IMR-90 (cell line): ENCODE measurements at regions not wholly inside any gene's neighbourhood (a gene's known extent, or its start where the extent isn't known, plus 50 kb on each side); places are given as distances from the start of the nearest gene placed in this dataset.
"Not testable (repeated sequence)": the region's sequence is repeated elsewhere in the genome, so short reads cannot be mapped to it uniquely, and the experiment has no call there.

Experiments used
- ATAC-seq: fragments of 200-7000 bp; cut with Tn5 transposase; 2 replicates; pipeline ENCODE4 v1.9.1; 2020; ENCODE audit warnings: low read depth, mild to moderate bottlenecking, moderate library complexity
- BruUV-seq: library from RNA; stranded (reverse); fragments of 400-500 nt; replicated peaks from 2 replicates; lab custom pipeline; 2021; lab: Mats Ljungman, UMichigan
- CTCF ChIA-PET: fragments of 300-600 bp; formaldehyde crosslinking; extraction: SDS; loops from one replicate; lab custom pipeline; 2021; ENCODE audit warnings: antibody characterized with exemption; lab: Yijun Ruan, JAX
- POLR2A ChIA-PET: fragments of 300-600 bp; sonication (Branson Sonifier 250); formaldehyde crosslinking; loops from one replicate; lab custom pipeline; 2022; ENCODE audit warnings: antibody characterized with exemption; ENCODE audit not compliant: unreplicated experiment; lab: Charles Lee
- DNase-seq: peaks from one replicate; pipeline ENCODE4 v3.0.0; 2013
- H2AFZ ChIP-seq: replicated peaks from 2 replicates; pipeline ENCODE3; 2013; ENCODE audit warnings: low read length, mild to moderate bottlenecking; ENCODE audit not compliant: poor library complexity
- H2AK5ac ChIP-seq: 2 replicates; pipeline ENCODE4 v1.6.1; 2013; ENCODE audit warnings: low read depth, low read length, inconsistent platforms
- H2AK9ac ChIP-seq: replicated peaks from 2 replicates; pipeline ENCODE3; 2013; ENCODE audit warnings: mild to moderate bottlenecking, low read depth, low read length, moderate library complexity; ENCODE audit not compliant: poor library complexity
- H2BK120ac ChIP-seq: 2 replicates; pipeline ENCODE4 v1.6.1; 2013; ENCODE audit warnings: low read depth, low read length, inconsistent platforms
- H2BK15ac ChIP-seq: 3 replicates; pipeline ENCODE4 v1.6.1; 2013; ENCODE audit warnings: low read depth, low read length, inconsistent platforms
- H2BK20ac ChIP-seq: 2 replicates; pipeline ENCODE4 v1.6.1; 2013; ENCODE audit warnings: low read depth, mild to moderate bottlenecking, inconsistent platforms, low read length, moderate library complexity
- H2BK5ac ChIP-seq: 2 replicates; pipeline ENCODE4 v1.6.1; 2013; ENCODE audit warnings: mild to moderate bottlenecking, low read depth, low read length, inconsistent platforms; ENCODE audit not compliant: poor library complexity, severe bottlenecking
- H3K14ac ChIP-seq: replicated peaks from 2 replicates; pipeline ENCODE4 v1.6.1; 2013; ENCODE audit warnings: low read depth, low read length, inconsistent platforms
- H3K18ac ChIP-seq: 2 replicates; pipeline ENCODE4 v1.6.1; 2013; ENCODE audit warnings: low read depth, low read length, control low read depth
- H3K23ac ChIP-seq: 2 replicates; pipeline ENCODE4 v1.6.1; 2013; ENCODE audit warnings: low read depth, low read length, inconsistent platforms
- H3K27ac ChIP-seq: 2 replicates; pipeline ENCODE4 v1.5.1; 2013; ENCODE audit warnings: mild to moderate bottlenecking, control low read depth, low read length; ENCODE audit not compliant: insufficient read depth
- H3K27me3 ChIP-seq: 2 replicates; pipeline ENCODE4 v1.6.1; 2013; ENCODE audit warnings: low read length; ENCODE audit not compliant: control insufficient read depth, insufficient read depth
- H3K36me3 ChIP-seq: 2 replicates; pipeline ENCODE4 v1.6.1; 2013; ENCODE audit warnings: low read length, mixed read lengths; ENCODE audit not compliant: control insufficient read depth, insufficient read depth
- H3K4ac ChIP-seq: 2 replicates; pipeline ENCODE4 v1.6.1; 2013; ENCODE audit warnings: low read depth, low read length, inconsistent platforms
- H3K4me1 ChIP-seq: 2 replicates; pipeline ENCODE4 v1.6.1; 2013; ENCODE audit warnings: low read length, mixed read lengths; ENCODE audit not compliant: control insufficient read depth, insufficient read depth
- H3K4me2 ChIP-seq: 2 replicates; pipeline ENCODE4 v1.6.1; 2013; ENCODE audit warnings: low read depth, mild to moderate bottlenecking, control low read depth, low read length, moderate library complexity
- H3K4me3 ChIP-seq: 2 replicates; pipeline ENCODE4 v1.5.1; 2013; ENCODE audit warnings: low read depth, mild to moderate bottlenecking, control low read depth, low read length, moderate library complexity; ENCODE audit not compliant: insufficient read depth
- H3K56ac ChIP-seq: 2 replicates; pipeline ENCODE4 v1.6.1; 2013; ENCODE audit warnings: low read length, inconsistent platforms; ENCODE audit not compliant: insufficient read depth; ENCODE audit errors: extremely low read depth
- H3K79me1 ChIP-seq, 2 experiments: 2 replicates each; pipeline ENCODE4 v1.6.1; 2013; ENCODE audit warnings: low read length in 2 of 2, inconsistent platforms in 1 of 2, low read depth in 1 of 2
- H3K9ac ChIP-seq: 2 replicates; pipeline ENCODE4 v1.6.1; 2013; ENCODE audit warnings: low read depth, low read length, control low read depth
- H3K9me1 ChIP-seq: 2 replicates; pipeline ENCODE4 v1.6.1; 2013; ENCODE audit warnings: low read length, inconsistent platforms; ENCODE audit not compliant: insufficient read depth
- H3K9me3 ChIP-seq: 2 replicates; pipeline ENCODE4 v1.6.1; 2013; ENCODE audit warnings: low read length; ENCODE audit not compliant: control insufficient read depth, insufficient read depth
- H4K20me1 ChIP-seq: 2 replicates; pipeline ENCODE4 v1.6.1; 2013; ENCODE audit warnings: low read length, inconsistent platforms; ENCODE audit not compliant: insufficient read depth
- H4K5ac ChIP-seq: 2 replicates; pipeline ENCODE4 v1.6.1; 2013; ENCODE audit warnings: mild to moderate bottlenecking, low read depth, low read length, control low read depth
- H4K8ac ChIP-seq, 2 experiments: 2 replicates each; pipeline ENCODE4 v1.6.1; 2013; ENCODE audit warnings: low read depth in 2 of 2, low read length in 2 of 2, control low read depth in 1 of 2, inconsistent platforms in 1 of 2
- H4K91ac ChIP-seq: 2 replicates; pipeline ENCODE4 v1.6.1; 2013; ENCODE audit warnings: low read depth, low read length, inconsistent platforms; ENCODE audit not compliant: insufficient read depth
- WGBS, 2 experiments: methylation state at CpG; one replicate each; pipeline versions ENCODE4 v1.1.5 to v1.1.7; 2013; ENCODE audit warnings: missing lambda C conversion rate in 2 of 2; ENCODE audit not compliant: insufficient read length in 1 of 2; ENCODE audit errors: extremely low coverage in 2 of 2; 5-methylcytosine and 5-hydroxymethylcytosine counted together
- dilution Hi-C: fragments of 300-500 bp; cut with HindIII; formaldehyde crosslinking; loops from one replicate; pipeline ENCODE4 v1.14.3; 2018; ENCODE audit warnings: low sequenced_read_pairs; ENCODE audit not compliant: unreplicated experiment
- in situ Hi-C: fragments of 300-500 bp; cut with MboI; formaldehyde crosslinking; loops from 3 replicates; pipeline ENCODE4 v1.14.3; 2019; ENCODE audit warnings: low sequenced_read_pairs, inconsistent platforms, mixed read lengths
- intact Hi-C: fragments of 100-400 bp; cut with micrococcal nuclease; formaldehyde crosslinking; loops from 2 replicates; pipeline ENCODE4 v1.10.0; 2022

GRCh38 chr2:195523242-195523641, 133.8 kb upstream of the SLC39A10 start:
- H3K23ac ChIP-seq, H2AK9ac ChIP-seq, H3K27me3 ChIP-seq, H3K56ac ChIP-seq, H2BK120ac ChIP-seq, H2AFZ ChIP-seq, H4K20me1 ChIP-seq, intact Hi-C loops, H4K91ac ChIP-seq, H3K36me3 ChIP-seq, DNase-seq, POLR2A ChIA-PET, H2BK15ac ChIP-seq, CTCF ChIA-PET, H3K4me2 ChIP-seq, H3K79me1 ChIP-seq, H3K9me1 ChIP-seq, H3K4me3 ChIP-seq, H3K9me3 ChIP-seq, ATAC-seq, H3K4me1 ChIP-seq, dilution Hi-C loops, H3K9ac ChIP-seq, H3K18ac ChIP-seq, H3K27ac ChIP-seq, BruUV-seq, H2BK5ac ChIP-seq, H2AK5ac ChIP-seq, H4K5ac ChIP-seq, H3K14ac ChIP-seq: not testable (repeated sequence)
- whole genome bisulfite sequencing, 2 experiments = 100% methylated on average over 3 of the region's 10 CpGs; no CpG with 5 or more reads in 1 of the 2 experiments
- Histone ChIP-seq H4K8ac (peak overlapping the region in 1 of 2 experiments; percentile 4; a peak in 1 of 4 replicates), H2BK20ac (0 out of 2 replicates have a peak overlapping the region, but pooled peaks have one; percentile 45), H3K4ac (0 out of 2 replicates have a peak overlapping the region, but pooled peaks have one; percentile 13)
- in situ Hi-C loops = loop anchor here (25.0 kb wide), 1 partner anchor 539 kb away; the partner anchor contains the start of gene DNAH7
